DOHH2 (cell line): ENCODE measurements at regions not wholly inside any gene's neighbourhood (a gene's known extent, or its start where the extent isn't known, plus 50 kb on each side); places are given as distances from the start of the nearest gene placed in this dataset.

Source experiments
- H3F3A ChIP-seq: fragments of 200-600 bp; sonication (generic), shearing (Covaris generic); 2 replicates; pipeline ENCODE4 v1.6.0; 2016; ENCODE audit warnings: antibody characterized with exemption, mild to moderate bottlenecking; ENCODE audit not compliant: control insufficient read depth, insufficient read depth
- H3K27ac ChIP-seq: fragments of 200-600 bp; sonication (generic); 2 replicates; pipeline ENCODE4 v1.5.1; 2014; ENCODE audit warnings: low read depth, mild to moderate bottlenecking, low read length, moderate library complexity
- H3K27me3 ChIP-seq: fragments of 200-600 bp; sonication (generic); 2 replicates; pipeline ENCODE4 v1.6.1; 2014; ENCODE audit warnings: mild to moderate bottlenecking, low read length, mixed read lengths; ENCODE audit not compliant: control insufficient read depth
- H3K36me3 ChIP-seq: fragments of 200-600 bp; sonication (generic); 2 replicates; pipeline ENCODE4 v1.6.1; 2014; ENCODE audit warnings: mild to moderate bottlenecking, low read length, moderate library complexity, mixed read lengths; ENCODE audit not compliant: control insufficient read depth
- H3K4me1 ChIP-seq: fragments of 200-600 bp; sonication (generic); 2 replicates; pipeline ENCODE4 v1.6.1; 2014; ENCODE audit warnings: mild to moderate bottlenecking, low read length, mixed read lengths; ENCODE audit not compliant: control insufficient read depth
- H3K4me2 ChIP-seq: fragments of 200-600 bp; sonication (generic); 2 replicates; pipeline ENCODE4 v1.6.0; 2014; ENCODE audit warnings: mild to moderate bottlenecking, low read length, moderate library complexity
- H3K4me3 ChIP-seq: fragments of 200-600 bp; sonication (generic); 2 replicates; pipeline ENCODE4 v1.5.1; 2014; ENCODE audit warnings: mild to moderate bottlenecking, low read length, mixed read lengths
- H3K79me2 ChIP-seq: fragments of 200-600 bp; sonication (generic); 2 replicates; pipeline ENCODE4 v1.6.1; 2014; ENCODE audit warnings: mild to moderate bottlenecking, low read length, mixed read lengths; ENCODE audit not compliant: control insufficient read depth
- H3K9me2 ChIP-seq: fragments of 200-600 bp; sonication (generic); replicated peaks from 2 replicates; pipeline ENCODE4 v1.6.1; 2014; ENCODE audit warnings: mild to moderate bottlenecking, low read length, mixed read lengths; ENCODE audit not compliant: control insufficient read depth
- H3K9me3 ChIP-seq: fragments of 200-600 bp; sonication (generic); 2 replicates; pipeline ENCODE4 v1.6.1; 2014; ENCODE audit warnings: antibody characterized with exemption, low read length, mixed read lengths; ENCODE audit not compliant: control insufficient read depth, insufficient read depth
- H4K20me1 ChIP-seq: fragments of 200-600 bp; sonication (generic); 2 replicates; pipeline ENCODE4 v1.6.0; 2014; ENCODE audit warnings: low read depth, mild to moderate bottlenecking, antibody characterized with exemption, low read length, moderate library complexity; ENCODE audit not compliant: control insufficient read depth, insufficient read depth
- CTCF ChIP-seq: fragments of 200-600 bp; sonication (generic); IDR thresholded peaks from one replicate; pipeline ENCODE4 v1.5.1; 2014; ENCODE audit warnings: antibody characterized with exemption, mild to moderate bottlenecking, low read depth, low read length; ENCODE audit not compliant: poor library complexity, severe bottlenecking
- EZH2phosphoT487 ChIP-seq: fragments of 200-600 bp; sonication (generic); IDR thresholded peaks from 2 replicates; pipeline ENCODE4 v1.6.1; 2017; ENCODE audit warnings: borderline replicate concordance, mild to moderate bottlenecking, antibody characterized with exemption, low read length, moderate library complexity, mixed read lengths

DNA sequence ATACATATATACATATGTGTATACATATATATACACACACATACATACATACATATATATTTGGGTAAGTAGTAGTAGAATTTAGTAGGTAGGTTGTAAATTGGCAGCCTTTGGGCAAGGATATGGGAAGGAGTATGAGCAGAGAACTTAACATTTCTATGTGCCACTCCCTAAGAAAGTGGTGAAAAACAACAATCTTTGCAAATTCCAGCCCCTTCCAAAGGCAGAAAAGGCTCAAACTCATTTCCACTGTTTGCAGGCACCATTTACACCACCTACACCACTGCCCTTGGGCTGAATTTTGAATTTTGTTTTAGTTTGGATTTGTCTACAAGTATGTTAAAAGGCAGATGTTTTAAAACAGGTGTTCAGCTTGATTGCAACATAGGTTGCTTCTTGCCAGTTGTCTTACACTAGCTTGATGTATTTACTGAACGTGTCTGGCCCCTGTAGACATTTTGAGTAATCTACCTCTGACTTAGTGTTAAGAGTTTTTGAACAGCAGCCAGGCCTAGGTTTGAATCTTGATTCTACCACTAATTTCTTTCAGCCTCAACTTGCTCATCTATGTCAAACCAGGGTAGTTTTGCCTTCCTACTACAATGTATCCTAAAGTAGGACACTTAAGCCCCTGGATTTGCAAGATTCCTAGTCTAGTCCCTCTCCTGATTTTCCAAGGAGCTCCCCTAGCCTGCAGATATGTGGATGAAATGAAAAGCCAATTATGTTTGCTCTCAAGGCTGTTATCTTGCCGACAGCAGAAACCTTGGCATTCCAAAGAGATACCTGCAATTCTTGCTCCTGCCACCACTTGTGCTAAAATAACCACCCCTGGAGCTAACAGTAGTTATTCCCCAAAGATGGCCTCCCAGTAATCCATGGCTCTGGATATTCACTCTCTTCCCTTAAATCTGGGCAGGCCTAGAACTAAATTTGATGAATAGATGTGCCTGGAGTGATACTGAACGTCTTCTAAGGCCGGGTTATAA, 156.2 kb upstream of the SLC44A1 start:
- Histone ChIP-seq H3K9me2 (no peaks in the 10 kb centered on the region), H3K79me2 (no peaks in the 10 kb centered on the region), H3K27ac (no peak overlapping the region), H3K27me3 (peaks cover 4% of the 10 kb centered on the region; the same call in 1 of the 2 replicates), H3K4me2 (no peak overlapping the region), H3F3A (no peaks in the 10 kb centered on the region), H3K4me3 (no peak overlapping the region), H4K20me1 (no peaks in the 10 kb centered on the region), H3K9me3 (no peaks in the 10 kb centered on the region), H3K36me3 (no peaks in the 10 kb centered on the region), H3K4me1 (no peaks in the 10 kb centered on the region)
- TF ChIP-seq CTCF (no peak), EZH2phosphoT487 (no peak)

DNA sequence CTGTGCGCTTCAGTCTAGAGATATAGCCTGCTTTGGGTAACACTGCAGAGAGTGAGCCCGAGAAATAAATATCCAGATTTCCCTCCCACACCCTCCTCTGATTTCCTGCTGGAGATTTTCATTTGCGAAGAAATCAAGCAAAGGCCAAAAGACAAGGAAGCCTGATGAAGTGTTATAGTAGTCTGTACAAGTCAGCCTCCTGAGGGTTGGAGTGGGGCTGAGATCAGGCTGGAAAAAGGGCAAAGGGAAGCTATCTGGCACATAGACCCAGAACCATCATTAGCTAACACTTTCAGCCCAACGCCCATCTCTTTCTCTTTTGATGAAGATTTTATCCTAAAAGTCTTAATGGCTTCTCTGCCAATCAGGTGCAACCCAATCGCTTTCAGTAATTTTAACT, 154.6 kb upstream of the SLC44A1 start:
- TF ChIP-seq EZH2phosphoT487 (no peak), CTCF (no peak)
- H3K9me3 ChIP-seq, result no peaks in the 10 kb centered on the region
- no peak overlapping the region for H3K4me2 ChIP-seq
- H3K79me2 ChIP-seq, result no peaks in the 10 kb centered on the region
- no peaks in the 10 kb centered on the region for H3K36me3 ChIP-seq
- H3K4me1 ChIP-seq, result no peaks in the 10 kb centered on the region
- no peak overlapping the region for H3K27ac ChIP-seq
- H3K4me3 ChIP-seq, result no peak overlapping the region
- H4K20me1 ChIP-seq, result no peaks in the 10 kb centered on the region
- H3F3A ChIP-seq, result no peaks in the 10 kb centered on the region
- peaks cover 7% of the 10 kb centered on the region; the same call in 1 of the 2 replicates for H3K27me3 ChIP-seq
- H3K9me2 ChIP-seq, result no peaks in the 10 kb centered on the region

- H3K4me1 ChIP-seq, result no peaks in the 10 kb centered on the region
- TF ChIP-seq CTCF (no peak), EZH2phosphoT487 (no peak)
- H3K4me2 ChIP-seq, result no peak overlapping the region
- H3K36me3 ChIP-seq, result no peaks in the 10 kb centered on the region
- no peak overlapping the region for H3K4me3 ChIP-seq
- H3K79me2 ChIP-seq, result no peaks in the 10 kb centered on the region
- peaks cover 7% of the 10 kb centered on the region; the same call in 1 of the 2 replicates for H3K27me3 ChIP-seq
- no peaks in the 10 kb centered on the region for H3F3A ChIP-seq
- H3K27ac ChIP-seq, result no peak overlapping the region
- H3K9me2 ChIP-seq, result no peaks in the 10 kb centered on the region
- no peaks in the 10 kb centered on the region for H4K20me1 ChIP-seq
- no peaks in the 10 kb centered on the region for H3K9me3 ChIP-seq
Measured at GRCh38 chr9:105091004-105091640, 153.3 kb upstream of the SLC44A1 start.
